DOHH2 (cell line): ENCODE measurements at regions not wholly inside any gene's neighbourhood (a gene's known extent, or its start where the extent isn't known, plus 50 kb on each side); places are given as distances from the start of the nearest gene placed in this dataset.

Source experiments
- H3F3A ChIP-seq: fragments of 200-600 bp; sonication (generic), shearing (Covaris generic); 2 replicates; pipeline ENCODE4 v1.6.0; 2016; ENCODE audit warnings: antibody characterized with exemption, mild to moderate bottlenecking; ENCODE audit not compliant: control insufficient read depth, insufficient read depth
- H3K27ac ChIP-seq: fragments of 200-600 bp; sonication (generic); 2 replicates; pipeline ENCODE4 v1.5.1; 2014; ENCODE audit warnings: low read depth, mild to moderate bottlenecking, low read length, moderate library complexity
- H3K27me3 ChIP-seq: fragments of 200-600 bp; sonication (generic); 2 replicates; pipeline ENCODE4 v1.6.1; 2014; ENCODE audit warnings: mild to moderate bottlenecking, low read length, mixed read lengths; ENCODE audit not compliant: control insufficient read depth
- H3K36me3 ChIP-seq: fragments of 200-600 bp; sonication (generic); 2 replicates; pipeline ENCODE4 v1.6.1; 2014; ENCODE audit warnings: mild to moderate bottlenecking, low read length, moderate library complexity, mixed read lengths; ENCODE audit not compliant: control insufficient read depth
- H3K4me1 ChIP-seq: fragments of 200-600 bp; sonication (generic); 2 replicates; pipeline ENCODE4 v1.6.1; 2014; ENCODE audit warnings: mild to moderate bottlenecking, low read length, mixed read lengths; ENCODE audit not compliant: control insufficient read depth
- H3K4me2 ChIP-seq: fragments of 200-600 bp; sonication (generic); 2 replicates; pipeline ENCODE4 v1.6.0; 2014; ENCODE audit warnings: mild to moderate bottlenecking, low read length, moderate library complexity
- H3K4me3 ChIP-seq: fragments of 200-600 bp; sonication (generic); 2 replicates; pipeline ENCODE4 v1.5.1; 2014; ENCODE audit warnings: mild to moderate bottlenecking, low read length, mixed read lengths
- H3K79me2 ChIP-seq: fragments of 200-600 bp; sonication (generic); 2 replicates; pipeline ENCODE4 v1.6.1; 2014; ENCODE audit warnings: mild to moderate bottlenecking, low read length, mixed read lengths; ENCODE audit not compliant: control insufficient read depth
- H3K9me2 ChIP-seq: fragments of 200-600 bp; sonication (generic); replicated peaks from 2 replicates; pipeline ENCODE4 v1.6.1; 2014; ENCODE audit warnings: mild to moderate bottlenecking, low read length, mixed read lengths; ENCODE audit not compliant: control insufficient read depth
- H3K9me3 ChIP-seq: fragments of 200-600 bp; sonication (generic); 2 replicates; pipeline ENCODE4 v1.6.1; 2014; ENCODE audit warnings: antibody characterized with exemption, low read length, mixed read lengths; ENCODE audit not compliant: control insufficient read depth, insufficient read depth
- H4K20me1 ChIP-seq: fragments of 200-600 bp; sonication (generic); 2 replicates; pipeline ENCODE4 v1.6.0; 2014; ENCODE audit warnings: low read depth, mild to moderate bottlenecking, antibody characterized with exemption, low read length, moderate library complexity; ENCODE audit not compliant: control insufficient read depth, insufficient read depth
- EZH2phosphoT487 ChIP-seq: fragments of 200-600 bp; sonication (generic); IDR thresholded peaks from 2 replicates; pipeline ENCODE4 v1.6.1; 2017; ENCODE audit warnings: borderline replicate concordance, mild to moderate bottlenecking, antibody characterized with exemption, low read length, moderate library complexity, mixed read lengths
- TF ChIP-seq, protein P1 (sequence below): fragments of 200-600 bp; sonication (generic); IDR thresholded peaks from one replicate; pipeline ENCODE4 v1.5.1; 2014; ENCODE audit warnings: antibody characterized with exemption, mild to moderate bottlenecking, low read depth, low read length; ENCODE audit not compliant: poor library complexity, severe bottlenecking

DNA sequence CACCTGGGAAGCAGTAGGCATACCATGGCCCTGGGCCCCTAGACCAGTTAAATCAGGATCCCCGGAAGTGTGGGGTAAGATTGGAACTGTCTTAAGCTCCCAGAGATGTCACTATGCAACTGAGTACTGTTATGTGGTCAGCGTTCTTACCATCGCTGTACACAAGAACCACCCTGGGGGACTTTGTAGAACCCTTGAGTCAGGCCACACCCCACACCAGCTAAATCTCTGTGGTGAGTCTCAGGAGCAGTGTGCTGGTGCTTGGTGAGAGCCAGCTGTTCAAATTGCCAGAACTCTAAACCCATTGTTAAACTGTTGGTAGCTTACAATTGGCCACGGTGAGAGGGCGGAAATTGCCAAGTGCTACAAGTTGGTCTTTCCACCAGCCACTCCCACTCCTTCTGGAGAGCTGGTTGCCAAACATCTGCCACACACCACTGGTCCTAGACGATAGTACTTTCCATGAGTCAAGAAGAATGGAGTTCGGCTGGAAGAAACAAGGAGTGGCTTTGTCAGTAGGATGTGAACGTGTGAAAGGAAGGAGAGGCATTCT, 80.5 kb upstream of the SYNDIG1 start:
- H3K27me3 ChIP-seq, result no peaks in the 10 kb centered on the region
- TF ChIP-seq EZH2phosphoT487, result no peak
- TF ChIP-seq, protein P1, sequence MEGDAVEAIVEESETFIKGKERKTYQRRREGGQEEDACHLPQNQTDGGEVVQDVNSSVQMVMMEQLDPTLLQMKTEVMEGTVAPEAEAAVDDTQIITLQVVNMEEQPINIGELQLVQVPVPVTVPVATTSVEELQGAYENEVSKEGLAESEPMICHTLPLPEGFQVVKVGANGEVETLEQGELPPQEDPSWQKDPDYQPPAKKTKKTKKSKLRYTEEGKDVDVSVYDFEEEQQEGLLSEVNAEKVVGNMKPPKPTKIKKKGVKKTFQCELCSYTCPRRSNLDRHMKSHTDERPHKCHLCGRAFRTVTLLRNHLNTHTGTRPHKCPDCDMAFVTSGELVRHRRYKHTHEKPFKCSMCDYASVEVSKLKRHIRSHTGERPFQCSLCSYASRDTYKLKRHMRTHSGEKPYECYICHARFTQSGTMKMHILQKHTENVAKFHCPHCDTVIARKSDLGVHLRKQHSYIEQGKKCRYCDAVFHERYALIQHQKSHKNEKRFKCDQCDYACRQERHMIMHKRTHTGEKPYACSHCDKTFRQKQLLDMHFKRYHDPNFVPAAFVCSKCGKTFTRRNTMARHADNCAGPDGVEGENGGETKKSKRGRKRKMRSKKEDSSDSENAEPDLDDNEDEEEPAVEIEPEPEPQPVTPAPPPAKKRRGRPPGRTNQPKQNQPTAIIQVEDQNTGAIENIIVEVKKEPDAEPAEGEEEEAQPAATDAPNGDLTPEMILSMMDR, result no peak
- no peaks in the 10 kb centered on the region for H3K4me1 ChIP-seq
- H3K36me3 ChIP-seq, result no peaks in the 10 kb centered on the region
- no peaks in the 10 kb centered on the region for H3F3A ChIP-seq
- H3K27ac ChIP-seq, result no peak overlapping the region
- no peaks in the 10 kb centered on the region for H4K20me1 ChIP-seq
- H3K4me2 ChIP-seq, result no peak overlapping the region
- H3K9me2 ChIP-seq, result no peaks in the 10 kb centered on the region
- no peaks in the 10 kb centered on the region for H3K79me2 ChIP-seq
- H3K4me3 ChIP-seq, result no peak overlapping the region
- H3K9me3 ChIP-seq, result no peaks in the 10 kb centered on the region

DNA sequence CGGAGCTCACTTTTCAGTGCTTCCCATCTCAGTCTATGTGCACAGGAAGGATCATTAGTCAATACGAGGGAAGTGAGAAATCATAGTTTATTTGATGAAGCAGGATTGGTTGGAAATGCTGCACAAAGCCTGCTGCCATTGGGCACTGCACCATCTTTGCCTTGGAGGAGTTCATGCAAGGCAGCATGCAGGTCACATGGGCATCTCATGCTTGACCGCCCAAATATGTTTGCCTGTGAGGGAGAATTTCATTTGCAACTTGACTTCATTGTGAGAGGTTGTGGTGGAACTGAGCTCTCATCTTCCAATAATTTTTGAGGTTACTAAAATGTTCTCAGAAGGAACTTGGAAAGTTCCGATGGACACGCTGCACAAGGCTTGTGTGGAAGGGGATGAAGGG, 83.9 kb upstream of the SYNDIG1 start:
- Histone ChIP-seq H3K27me3 (no peaks in the 10 kb centered on the region), H3K4me2 (no peak overlapping the region), H3K36me3 (no peaks in the 10 kb centered on the region), H3F3A (no peaks in the 10 kb centered on the region), H3K9me2 (no peaks in the 10 kb centered on the region), H3K79me2 (no peaks in the 10 kb centered on the region), H3K4me3 (no peak overlapping the region), H4K20me1 (no peaks in the 10 kb centered on the region), H3K27ac (no peak overlapping the region), H3K4me1 (no peaks in the 10 kb centered on the region), H3K9me3 (no peaks in the 10 kb centered on the region)
- TF ChIP-seq, protein P1, result no peak
- TF ChIP-seq EZH2phosphoT487, result no peak

DNA sequence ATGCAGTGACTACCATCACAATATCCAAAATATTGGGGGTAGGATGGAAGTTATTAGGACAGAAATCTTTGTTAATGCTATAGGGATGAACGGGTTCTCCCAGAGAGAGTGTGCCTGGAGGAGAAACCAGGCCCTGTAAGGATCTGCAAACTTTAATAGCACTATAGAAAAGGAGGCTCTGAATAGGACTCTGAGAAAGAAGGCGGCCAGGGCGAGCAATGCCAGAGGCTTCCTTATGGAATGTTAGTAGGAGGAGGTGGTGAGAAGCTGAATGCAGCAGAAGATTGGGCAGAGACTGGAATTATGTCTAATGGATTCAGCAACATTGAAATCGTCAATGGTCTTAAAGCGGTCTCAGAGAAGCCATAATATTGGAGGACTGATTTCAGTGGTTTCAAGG, 84.6 kb upstream of the SYNDIG1 start:
- Histone ChIP-seq H3K4me2 (no peak overlapping the region), H3K27me3 (no peaks in the 10 kb centered on the region), H3K9me3 (no peaks in the 10 kb centered on the region), H3K9me2 (no peaks in the 10 kb centered on the region), H3K4me1 (no peaks in the 10 kb centered on the region), H3K27ac (no peak overlapping the region), H3F3A (no peaks in the 10 kb centered on the region), H4K20me1 (no peaks in the 10 kb centered on the region), H3K4me3 (no peak overlapping the region), H3K79me2 (no peaks in the 10 kb centered on the region), H3K36me3 (no peaks in the 10 kb centered on the region)
- TF ChIP-seq, protein P1, result no peak
- no peak for TF ChIP-seq EZH2phosphoT487
